ENCODE measurements at regions not wholly inside any gene's neighbourhood (a gene's known extent, or its start where the extent isn't known, plus 50 kb on each side); places are given as distances from the start of the nearest gene placed in this dataset.
A peak's percentile ranks its signal among the peaks of the same experiment; 100 is the strongest.

DNA sequence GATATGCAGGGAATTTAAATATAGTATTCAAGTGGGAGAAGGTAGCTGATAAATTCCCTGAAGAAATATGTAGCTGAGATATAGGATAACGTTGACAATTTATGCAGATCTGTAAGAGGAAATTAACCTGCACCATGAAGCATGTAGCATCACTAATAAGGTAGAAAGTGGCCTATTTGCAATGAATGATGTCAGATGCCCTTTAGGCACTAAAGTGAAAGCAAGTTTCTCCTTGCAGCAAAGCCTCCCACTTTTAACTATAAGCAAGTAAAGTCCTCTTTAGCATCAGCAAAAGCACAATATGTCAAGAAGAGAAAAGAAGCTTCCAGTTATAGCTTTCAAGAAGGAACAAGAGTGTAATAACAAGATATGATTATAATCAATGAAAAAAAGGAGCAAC is 102.5 kb upstream of the SLITRK1 start:
- no peak overlapping the region for H3K4me2 ChIP-seq (ENCODE audit: low read depth, low read length, poor library complexity, severe bottlenecking)
- H2AFZ ChIP-seq (ENCODE audit: low read length), result peak overlapping the region; percentile 15; the same call in 1 of the 2 replicates
- no peaks in the 10 kb centered on the region for H3K27me3 ChIP-seq (ENCODE audit: insufficient read depth, low read length, poor library complexity, severe bottlenecking)
- no peak overlapping the region for H3K9ac ChIP-seq (ENCODE audit: low read depth, low read length, poor library complexity, severe bottlenecking)
- H4K20me1 ChIP-seq (ENCODE audit: insufficient read depth, low read length, poor library complexity, severe bottlenecking), result no peaks in the 10 kb centered on the region
- no peak overlapping the region for H3K4me3 ChIP-seq (ENCODE audit: low read length, poor library complexity, severe bottlenecking)
- no peaks in the 10 kb centered on the region for H3K4me1 ChIP-seq (ENCODE audit: insufficient read depth, low read length, poor library complexity, severe bottlenecking)
- no peaks in the 10 kb centered on the region for H3F3A ChIP-seq (ENCODE audit: low read depth)
- H3K36me3 ChIP-seq (ENCODE audit: insufficient read depth, low read length), result no peaks in the 10 kb centered on the region
- no peaks in the 10 kb centered on the region for H3K9me2 ChIP-seq (replicated peaks; ENCODE audit: low read depth, low read length)
- H3K79me2 ChIP-seq (ENCODE audit: insufficient read depth, low read length), result no peaks in the 10 kb centered on the region
- TF ChIP-seq EZH2phosphoT487 (IDR thresholded peaks at IDR 0.05; ENCODE audit: borderline replicate concordance), result no peak
- TF ChIP-seq, protein P1, sequence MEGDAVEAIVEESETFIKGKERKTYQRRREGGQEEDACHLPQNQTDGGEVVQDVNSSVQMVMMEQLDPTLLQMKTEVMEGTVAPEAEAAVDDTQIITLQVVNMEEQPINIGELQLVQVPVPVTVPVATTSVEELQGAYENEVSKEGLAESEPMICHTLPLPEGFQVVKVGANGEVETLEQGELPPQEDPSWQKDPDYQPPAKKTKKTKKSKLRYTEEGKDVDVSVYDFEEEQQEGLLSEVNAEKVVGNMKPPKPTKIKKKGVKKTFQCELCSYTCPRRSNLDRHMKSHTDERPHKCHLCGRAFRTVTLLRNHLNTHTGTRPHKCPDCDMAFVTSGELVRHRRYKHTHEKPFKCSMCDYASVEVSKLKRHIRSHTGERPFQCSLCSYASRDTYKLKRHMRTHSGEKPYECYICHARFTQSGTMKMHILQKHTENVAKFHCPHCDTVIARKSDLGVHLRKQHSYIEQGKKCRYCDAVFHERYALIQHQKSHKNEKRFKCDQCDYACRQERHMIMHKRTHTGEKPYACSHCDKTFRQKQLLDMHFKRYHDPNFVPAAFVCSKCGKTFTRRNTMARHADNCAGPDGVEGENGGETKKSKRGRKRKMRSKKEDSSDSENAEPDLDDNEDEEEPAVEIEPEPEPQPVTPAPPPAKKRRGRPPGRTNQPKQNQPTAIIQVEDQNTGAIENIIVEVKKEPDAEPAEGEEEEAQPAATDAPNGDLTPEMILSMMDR (conservative IDR thresholded peaks at IDR 0.05; ENCODE audit: low read length), result no peak
- no peaks in the 10 kb centered on the region for H3K9me3 ChIP-seq (ENCODE audit: insufficient read depth, low read depth, low read length)

DNA sequence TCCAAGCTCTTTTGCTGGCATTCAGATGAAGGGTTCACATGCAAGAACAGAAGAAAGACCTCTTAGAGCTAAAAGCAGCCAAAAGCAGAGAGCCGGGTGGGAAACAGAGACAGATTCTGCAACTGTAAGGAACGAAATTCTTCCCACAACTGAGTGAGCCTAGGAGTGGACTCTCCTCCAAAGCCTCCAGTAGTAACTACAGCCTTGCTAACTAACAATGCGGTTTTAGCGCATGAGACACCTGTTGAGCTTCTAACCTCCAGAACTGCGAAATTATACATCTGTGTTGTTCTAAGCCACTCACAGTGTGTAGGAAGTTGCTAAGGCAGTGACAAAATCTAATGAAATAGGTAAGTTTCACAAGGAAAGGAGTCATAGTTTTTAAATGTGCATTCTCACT is 98.1 kb upstream of the SLITRK1 start:
- Histone ChIP-seq H3K4me2 (ENCODE audit: low read depth, low read length, poor library complexity, severe bottlenecking) (no peak overlapping the region), H3F3A (ENCODE audit: low read depth) (no peaks in the 10 kb centered on the region), H3K9ac (ENCODE audit: low read depth, low read length, poor library complexity, severe bottlenecking) (no peak overlapping the region), H2AFZ (ENCODE audit: low read length) (no peak overlapping the region), H3K79me2 (ENCODE audit: insufficient read depth, low read length) (no peaks in the 10 kb centered on the region), H3K9me2 (replicated peaks; ENCODE audit: low read depth, low read length) (no peaks in the 10 kb centered on the region), H3K4me3 (ENCODE audit: low read length, poor library complexity, severe bottlenecking) (no peak overlapping the region), H3K4me1 (ENCODE audit: insufficient read depth, low read length, poor library complexity, severe bottlenecking) (peaks cover 9% of the 10 kb centered on the region), H3K36me3 (ENCODE audit: insufficient read depth, low read length) (no peaks in the 10 kb centered on the region), H3K27me3 (ENCODE audit: insufficient read depth, low read length, poor library complexity, severe bottlenecking) (no peaks in the 10 kb centered on the region), H3K9me3 (ENCODE audit: insufficient read depth, low read depth, low read length) (no peaks in the 10 kb centered on the region), H4K20me1 (ENCODE audit: insufficient read depth, low read length, poor library complexity, severe bottlenecking) (no peaks in the 10 kb centered on the region)
- no peak for TF ChIP-seq EZH2phosphoT487 (IDR thresholded peaks at IDR 0.05; ENCODE audit: borderline replicate concordance)
- TF ChIP-seq, protein P1 (conservative IDR thresholded peaks at IDR 0.05; ENCODE audit: low read length), result no peak

DNA sequence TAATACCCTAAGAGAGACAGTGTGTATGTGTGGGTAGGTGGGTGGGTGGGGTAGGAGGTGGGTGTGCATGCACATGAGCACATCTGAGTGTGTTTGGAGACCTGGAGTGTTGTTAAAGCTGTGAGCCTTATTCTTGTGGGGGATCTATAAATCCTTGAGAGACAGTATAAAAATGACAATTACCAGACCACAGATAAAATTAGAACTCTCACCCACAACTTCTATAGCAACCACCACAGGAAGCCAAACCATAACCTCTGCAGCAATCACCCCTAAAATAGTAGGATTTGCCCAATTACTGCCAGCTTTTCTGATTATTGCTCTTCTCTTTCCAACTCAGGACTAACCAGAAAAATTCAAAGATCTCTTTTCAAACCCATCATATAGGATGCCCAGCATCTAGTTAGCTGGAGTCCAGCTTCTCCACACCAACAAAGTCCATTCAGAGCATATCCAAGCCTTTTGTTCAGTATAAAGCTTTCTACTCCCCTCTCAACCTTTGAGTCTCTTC is 93.4 kb upstream of the SLITRK1 start:
- Histone ChIP-seq H2AFZ (ENCODE audit: low read length) (no peak overlapping the region), H3K27me3 (ENCODE audit: insufficient read depth, low read length, poor library complexity, severe bottlenecking) (no peaks in the 10 kb centered on the region)

More for the DNA sequence above, 93.4 kb upstream of the SLITRK1 start:
- no peaks in the 10 kb centered on the region for H3K9me3 ChIP-seq (ENCODE audit: insufficient read depth, low read depth, low read length)
- no peaks in the 10 kb centered on the region for H3F3A ChIP-seq (ENCODE audit: low read depth)
- H3K36me3 ChIP-seq (ENCODE audit: insufficient read depth, low read length), result no peaks in the 10 kb centered on the region
- peaks cover 20% of the 10 kb centered on the region for H3K4me1 ChIP-seq (ENCODE audit: insufficient read depth, low read length, poor library complexity, severe bottlenecking)
- no peaks in the 10 kb centered on the region for H4K20me1 ChIP-seq (ENCODE audit: insufficient read depth, low read length, poor library complexity, severe bottlenecking)
- H3K9ac ChIP-seq (ENCODE audit: low read depth, low read length, poor library complexity, severe bottlenecking), result no peak overlapping the region
- TF ChIP-seq EZH2phosphoT487 (IDR thresholded peaks at IDR 0.05; ENCODE audit: borderline replicate concordance), result no peak
- TF ChIP-seq, protein P1 (conservative IDR thresholded peaks at IDR 0.05; ENCODE audit: low read length), result no peak
- no peaks in the 10 kb centered on the region for H3K79me2 ChIP-seq (ENCODE audit: insufficient read depth, low read length)
- H3K4me2 ChIP-seq (ENCODE audit: low read depth, low read length, poor library complexity, severe bottlenecking), result peak overlapping the region; percentile 57
- peak overlapping the region; percentile 27 for H3K4me3 ChIP-seq (ENCODE audit: low read length, poor library complexity, severe bottlenecking)
- no peaks in the 10 kb centered on the region for H3K9me2 ChIP-seq (replicated peaks; ENCODE audit: low read depth, low read length)
